Activated CD8-positive, alpha-beta memory T cell treated with anti-CD3 and anti-CD28 coated beads for 4 hours (primary cell): ENCODE measurements at regions not wholly inside any gene's neighbourhood (a gene's known extent, or its start where the extent isn't known, plus 50 kb on each side); places are given as distances from the start of the nearest gene placed in this dataset.
"Not testable (repeated sequence)": the region's sequence is repeated elsewhere in the genome, so short reads cannot be mapped to it uniquely, and the experiment has no call there.

Experiments used
- DNase-seq, 2 donors: peaks; one replicate each; pipeline ENCODE4 v3.0.0-alpha.2; 2020; ENCODE audit warnings: low read depth in 2 of 2

- DNase-seq: no peak
Measured at GRCh38 chr13:90585392-90585791, 762.1 kb upstream of the MIR17HG start.

- DNase-seq: no peak
Measured at GRCh38 chr13:90591260-90591926, 756.1 kb upstream of the MIR17HG start.

GRCh38 chr13:90591927-90592268, 755.6 kb upstream of the MIR17HG start:
- DNase-seq: no peak

- DNase-seq: no peak
Measured at GRCh38 chr13:90592943-90593342, 754.5 kb upstream of the MIR17HG start.

- DNase-seq: no peak
Measured at GRCh38 chr13:90594681-90595080, 752.8 kb upstream of the MIR17HG start.

DNA sequence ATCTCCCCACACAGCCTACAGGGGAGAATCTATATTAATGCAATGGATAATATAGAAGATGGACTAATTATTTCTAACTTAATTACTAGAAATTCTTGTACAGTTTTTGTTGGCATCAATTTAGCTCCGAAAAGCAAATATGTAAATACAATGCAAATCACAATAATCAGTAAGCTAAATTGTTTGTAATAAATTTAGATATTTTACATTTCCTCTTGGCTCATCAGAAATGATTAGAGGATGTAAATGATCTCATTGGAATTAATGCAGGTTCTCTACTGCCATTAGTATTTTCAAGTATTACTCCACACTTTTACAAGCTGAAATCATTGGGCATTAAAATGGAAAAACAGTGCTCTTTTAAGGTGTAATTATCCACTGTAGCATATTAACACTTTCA, 741.8 kb upstream of the MIR17HG start:
- DNase-seq: no peak

GRCh38 chr13:90606921-90607320, 740.6 kb upstream of the MIR17HG start:
- not testable (repeated sequence) for DNase-seq

DNA sequence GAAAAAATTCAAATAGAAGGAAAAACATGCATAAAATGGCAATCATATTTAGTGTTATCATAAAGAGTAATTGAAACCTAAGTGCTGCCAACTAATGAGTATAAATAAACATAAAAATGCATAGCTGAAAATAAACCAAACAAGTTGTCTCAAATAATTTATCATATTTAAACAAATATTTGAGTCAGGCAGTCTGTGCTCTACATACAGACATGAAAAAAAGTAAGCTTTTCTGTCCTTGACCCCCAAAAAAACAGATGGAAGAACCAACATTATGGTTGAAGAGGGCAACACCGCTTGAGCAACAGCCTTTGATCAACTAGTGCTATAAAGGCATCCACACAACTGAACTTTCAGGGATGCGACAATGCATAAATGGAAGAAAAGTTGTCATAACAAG, 735.1 kb upstream of the MIR17HG start:
- DNase-seq: no peak

GRCh38 chr13:90613076-90613795, 734.3 kb upstream of the MIR17HG start:
- no peak for DNase-seq

- no peak for DNase-seq
Measured at GRCh38 chr13:90615236-90615635, 732.3 kb upstream of the MIR17HG start.

GRCh38 chr13:90615767-90616166, 731.7 kb upstream of the MIR17HG start:
- no peak for DNase-seq

DNA sequence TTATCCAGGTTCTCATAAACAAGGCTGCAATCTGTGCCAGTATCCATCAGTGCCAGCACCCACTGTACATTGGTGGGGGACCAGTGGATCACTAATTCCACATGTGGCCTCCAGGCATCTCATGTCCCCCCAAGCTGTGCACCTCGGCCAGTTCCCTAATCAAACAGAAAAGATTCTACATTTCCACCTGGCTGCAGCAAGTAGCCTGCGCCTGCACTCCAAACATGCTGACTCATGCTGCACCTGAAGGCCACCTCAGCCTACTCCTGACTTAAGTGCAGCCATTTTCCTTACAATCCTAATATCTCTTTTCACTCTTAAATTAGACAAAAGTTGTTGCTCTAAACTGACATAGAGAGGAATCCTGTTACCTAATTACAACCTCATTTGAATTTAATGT, 729.4 kb upstream of the MIR17HG start:
- DNase-seq: no peak

DNA sequence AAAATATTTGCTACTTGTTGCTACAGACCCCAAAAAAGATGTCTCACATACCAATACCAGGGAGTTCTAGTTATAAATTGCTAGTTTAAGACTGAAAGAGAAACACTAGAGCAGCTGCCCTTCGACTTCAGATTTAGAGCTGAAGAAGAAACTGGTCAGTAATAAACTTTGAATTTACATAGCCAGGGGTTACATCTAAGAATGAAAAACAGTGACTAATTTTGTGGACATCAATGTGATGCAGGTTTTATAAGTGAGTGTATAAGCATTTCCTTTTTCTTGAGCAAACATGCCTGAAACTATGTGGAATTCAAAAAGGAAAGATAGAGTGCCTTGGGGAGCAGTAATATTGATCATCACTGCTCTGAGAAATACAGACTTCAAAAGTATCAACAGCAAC, 724.9 kb upstream of the MIR17HG start:
- no peak for DNase-seq

DNA sequence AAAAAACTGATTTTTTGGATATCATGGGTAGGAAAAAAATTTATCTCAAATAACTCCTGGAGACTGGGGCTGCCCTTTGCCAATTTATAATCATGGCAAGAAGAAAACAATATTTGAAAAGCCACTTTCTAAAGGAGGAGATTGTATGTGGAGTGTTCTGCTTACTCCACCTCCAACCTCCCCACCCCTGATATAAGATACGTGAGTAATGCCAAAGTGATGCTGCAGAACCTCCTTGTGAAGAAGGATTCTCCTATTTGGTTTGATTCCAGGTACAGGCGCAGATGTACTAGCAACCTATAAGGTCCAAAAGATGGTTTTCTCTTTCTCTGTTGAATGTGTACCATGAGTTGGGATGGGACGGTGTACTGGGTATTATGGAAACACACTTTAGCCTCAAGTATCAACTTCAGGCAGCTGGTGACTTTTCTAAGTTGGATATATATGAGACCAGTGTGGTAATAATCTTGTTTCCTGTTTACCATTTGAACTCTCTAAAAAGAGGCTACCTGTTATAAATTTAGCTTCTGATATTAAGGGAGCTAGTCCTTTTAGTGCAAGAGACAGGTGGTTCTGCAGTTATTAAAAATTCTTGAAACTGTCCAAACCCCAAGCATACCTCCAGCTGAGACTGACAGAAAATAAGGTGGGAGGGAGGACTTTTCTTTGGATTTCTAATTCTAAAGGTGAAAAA, 724.0 kb upstream of the MIR17HG start:
- DNase-seq: no peak

DNA sequence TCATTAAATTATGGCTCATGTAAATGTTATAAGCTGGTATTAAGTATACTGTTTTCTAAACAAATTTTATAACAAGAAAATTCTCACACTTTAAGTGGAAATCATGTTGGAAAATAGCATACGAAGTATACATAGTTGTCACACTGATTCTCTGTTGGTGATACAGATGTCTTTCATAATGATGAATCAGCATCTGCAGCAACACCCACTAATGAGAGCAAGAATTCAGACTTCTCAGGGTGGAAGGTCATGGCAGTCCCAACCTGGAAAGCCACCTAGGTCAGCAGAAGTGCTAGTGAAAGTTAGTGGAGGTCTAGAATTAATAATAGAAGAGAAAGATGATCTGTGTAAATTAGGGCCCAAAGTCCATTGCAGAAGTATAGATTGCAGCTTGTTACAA, 719.7 kb upstream of the MIR17HG start:
- DNase-seq: no peak

- DNase-seq: no peak
Measured at GRCh38 chr13:90628471-90628870, 719.0 kb upstream of the MIR17HG start.

DNA sequence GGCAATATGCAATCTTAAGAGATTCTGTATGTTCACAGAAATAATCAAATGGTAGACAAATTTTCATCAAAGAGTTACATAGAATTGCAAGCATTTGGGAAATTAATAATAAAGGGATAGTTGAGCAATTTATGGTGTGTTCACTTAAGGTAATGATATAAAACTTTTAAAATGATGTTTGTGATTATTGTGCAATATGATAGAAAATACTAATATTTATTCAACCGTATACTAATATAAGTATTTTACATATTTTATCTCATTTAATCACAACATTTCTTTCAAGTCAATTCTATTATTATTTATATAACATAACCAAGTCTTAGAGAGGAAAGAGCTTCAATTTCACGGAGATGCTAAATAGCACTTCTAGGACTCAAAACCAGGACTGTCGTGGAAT, 716.8 kb upstream of the MIR17HG start:
- no peak for DNase-seq

DNA sequence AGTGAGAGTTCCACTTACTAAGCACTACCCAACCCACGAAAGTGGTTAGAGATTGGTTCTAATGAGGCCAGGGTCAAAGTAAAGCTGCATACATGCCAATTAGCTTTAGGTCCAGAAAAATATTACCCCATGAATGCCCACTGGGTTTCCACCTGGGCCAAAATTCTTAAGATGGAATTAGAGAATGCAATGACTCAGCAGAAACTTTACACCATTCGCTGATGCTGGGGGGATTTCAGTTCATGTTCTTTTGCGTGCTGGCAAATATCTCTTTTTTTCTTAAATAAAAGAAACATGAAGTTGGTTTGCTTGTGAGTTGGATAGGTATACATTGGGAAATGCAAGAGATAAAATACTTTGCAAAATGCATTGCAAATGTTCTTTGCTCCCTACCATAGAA, 715.3 kb upstream of the MIR17HG start:
- DNase-seq: no peak

GRCh38 chr13:90633849-90634248, 713.6 kb upstream of the MIR17HG start:
- no peak for DNase-seq

- DNase-seq: no peak
Measured at GRCh38 chr13:90640976-90641375, 706.5 kb upstream of the MIR17HG start.

GRCh38 chr13:90641884-90642283, 705.6 kb upstream of the MIR17HG start:
- no peak for DNase-seq

DNA sequence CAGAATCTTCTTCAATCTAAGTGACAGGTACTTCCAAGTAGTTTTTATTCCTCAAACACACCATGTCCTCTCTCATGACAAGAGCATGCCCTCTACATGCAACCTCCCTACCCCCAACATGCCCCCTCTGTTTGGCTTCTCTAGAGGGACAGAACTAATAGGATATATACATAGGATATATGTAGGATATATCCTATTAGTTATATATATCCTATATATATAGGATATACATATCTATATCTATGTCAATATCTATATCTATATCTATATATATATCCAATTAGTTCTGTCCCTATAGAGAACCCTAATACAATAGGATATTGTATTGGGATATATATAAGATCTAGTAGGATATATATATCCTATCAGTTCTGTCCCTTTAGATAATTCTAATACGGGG, 701.9 kb upstream of the MIR17HG start:
- no peak for DNase-seq

GRCh38 chr13:90648497-90648896, 699.0 kb upstream of the MIR17HG start:
- no peak for DNase-seq
